NCI-H226 (cell line): ENCODE measurements at regions not wholly inside any gene's neighbourhood (a gene's known extent, or its start where the extent isn't known, plus 50 kb on each side); places are given as distances from the start of the nearest gene placed in this dataset.
A peak's percentile ranks its signal among the peaks of the same experiment; 100 is the strongest.

Experiments used
- DNase-seq: peaks from one replicate; pipeline ENCODE4 v3.0.0-alpha.2; 2015

DNA sequence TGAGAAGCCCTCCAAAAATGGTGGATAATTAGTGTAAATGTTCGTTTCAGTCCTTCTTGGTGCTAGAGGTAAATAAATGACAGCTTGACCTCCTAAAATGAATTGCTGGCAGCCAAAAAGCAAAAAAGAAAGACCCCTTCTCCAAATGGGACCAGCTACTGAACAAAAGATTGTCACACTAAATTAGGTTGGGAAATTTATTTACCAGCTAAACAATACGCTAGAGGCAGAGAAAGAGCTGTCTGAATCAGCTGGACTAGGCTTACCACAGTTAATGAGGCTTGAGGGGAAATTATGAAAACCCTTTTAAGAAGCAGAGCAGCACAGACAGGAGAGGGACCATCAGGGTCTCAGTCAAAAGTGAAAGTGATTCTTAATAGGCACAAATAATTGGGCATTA is 498.9 kb downstream of the SUCLA2 start:
- no peak for DNase-seq

DNA sequence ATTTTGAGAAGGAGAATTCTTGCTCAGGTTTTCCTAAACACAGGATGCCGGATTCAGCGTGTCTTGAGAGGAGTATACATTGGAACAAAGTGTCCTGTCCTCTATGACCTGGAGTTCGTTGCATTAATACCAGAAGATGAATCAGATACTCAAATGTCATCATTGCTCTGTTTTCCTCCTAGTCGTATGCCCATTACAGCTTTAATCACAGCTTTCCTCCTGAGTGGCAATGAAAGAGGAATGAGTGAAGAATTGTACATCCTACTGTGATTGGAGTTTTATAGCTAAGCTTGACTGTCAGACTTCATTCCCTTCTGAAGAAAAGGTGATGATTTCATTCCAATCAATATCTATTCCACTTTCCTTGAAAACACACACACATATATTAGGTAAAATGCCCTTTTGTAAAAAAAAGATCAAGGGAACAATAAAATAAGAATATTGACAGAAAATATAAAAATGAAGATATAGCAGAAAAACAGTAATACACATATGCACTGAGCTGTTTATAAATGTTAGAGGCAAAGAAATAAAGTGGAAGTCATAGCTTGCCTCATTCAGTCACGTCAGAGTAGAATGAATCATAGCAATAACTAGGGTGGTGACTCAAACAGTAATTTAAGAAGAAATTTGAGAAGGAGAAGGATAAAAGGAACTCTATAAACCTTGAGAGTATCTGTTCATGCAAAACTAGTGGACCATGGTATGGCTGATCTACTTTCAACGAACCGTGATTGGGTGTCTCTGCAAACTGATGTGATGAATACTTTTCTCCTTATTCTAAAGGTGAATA is 501.5 kb downstream of the SUCLA2 start:
- peak; percentile 67 for DNase-seq

DNA sequence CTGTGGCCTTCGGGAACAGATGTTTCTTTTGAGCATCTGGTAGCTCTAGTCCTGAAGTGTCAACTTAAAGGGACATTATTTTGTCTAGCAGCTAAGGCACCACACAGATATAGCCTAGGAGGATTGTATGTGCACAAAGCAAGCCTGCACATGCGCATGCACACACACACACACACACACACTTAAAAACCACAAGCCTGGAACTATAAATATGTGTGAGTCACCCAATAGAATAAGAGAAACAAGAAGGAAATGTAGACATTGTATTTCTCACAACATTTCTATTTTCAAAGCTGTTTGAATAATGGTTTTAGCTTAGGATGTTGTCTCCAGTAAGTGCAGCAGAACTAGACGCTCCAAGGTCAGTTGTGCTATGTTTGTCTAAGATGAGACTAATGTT is 516.5 kb downstream of the SUCLA2 start:
- peak; percentile 25 for DNase-seq

DNA sequence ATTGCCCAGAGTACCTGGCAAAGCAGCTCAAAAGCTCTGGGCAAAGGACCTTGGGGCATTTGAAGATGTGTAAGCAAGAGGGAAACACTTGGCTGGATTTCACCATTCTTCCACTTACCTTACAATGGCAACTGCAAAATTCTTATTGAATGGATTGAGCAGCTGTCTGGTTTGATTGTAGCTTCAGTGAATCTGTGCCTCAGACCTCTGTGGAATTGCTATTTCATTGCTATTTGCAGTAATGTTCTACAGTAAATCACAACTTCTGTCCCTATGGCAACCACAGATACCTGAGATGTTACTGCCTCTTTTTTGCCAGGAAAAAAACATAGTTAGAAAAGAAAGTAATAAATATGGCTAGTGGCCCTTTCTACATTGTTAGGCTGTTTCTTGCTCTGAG is 519.5 kb downstream of the SUCLA2 start:
- DNase-seq: no peak

DNA sequence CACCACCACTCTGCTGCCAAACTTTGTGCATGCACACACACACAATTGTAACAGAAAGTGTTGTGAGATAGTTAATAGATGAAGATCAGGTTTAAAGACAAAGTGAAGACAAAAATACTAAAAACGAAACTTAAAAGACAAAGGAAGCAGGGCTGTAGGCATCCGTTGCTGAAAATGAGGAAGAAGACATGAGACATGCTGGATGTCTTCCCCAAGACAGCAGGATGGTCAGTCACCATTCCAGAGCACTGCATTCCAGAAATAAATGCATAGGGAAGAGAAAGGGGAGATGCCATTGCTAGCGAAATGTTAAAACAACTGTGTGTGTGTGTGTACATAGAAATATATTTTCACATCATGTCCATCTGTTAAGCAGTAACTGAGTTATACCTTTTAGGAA is 520.1 kb downstream of the SUCLA2 start:
- no peak for DNase-seq

DNA sequence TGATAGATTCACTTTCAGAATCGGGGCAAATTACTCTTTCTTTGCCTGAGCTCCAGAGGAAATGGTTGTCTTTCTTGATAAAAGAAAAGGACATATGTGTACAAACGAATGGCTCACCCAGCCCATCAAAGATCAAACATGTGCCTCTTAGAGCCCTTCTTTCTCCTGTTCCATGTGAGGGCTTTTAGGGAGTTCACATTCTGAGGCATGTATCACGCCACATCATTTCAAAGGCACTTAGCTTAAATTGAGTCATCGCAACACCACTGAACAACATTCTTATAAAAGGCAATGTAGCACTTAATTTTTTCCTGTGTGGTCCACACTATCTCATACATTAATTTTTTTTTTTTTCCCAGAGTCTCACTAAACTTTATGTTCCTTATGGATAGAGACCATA is 521.0 kb downstream of the SUCLA2 start:
- peak; percentile 83 for DNase-seq

DNA sequence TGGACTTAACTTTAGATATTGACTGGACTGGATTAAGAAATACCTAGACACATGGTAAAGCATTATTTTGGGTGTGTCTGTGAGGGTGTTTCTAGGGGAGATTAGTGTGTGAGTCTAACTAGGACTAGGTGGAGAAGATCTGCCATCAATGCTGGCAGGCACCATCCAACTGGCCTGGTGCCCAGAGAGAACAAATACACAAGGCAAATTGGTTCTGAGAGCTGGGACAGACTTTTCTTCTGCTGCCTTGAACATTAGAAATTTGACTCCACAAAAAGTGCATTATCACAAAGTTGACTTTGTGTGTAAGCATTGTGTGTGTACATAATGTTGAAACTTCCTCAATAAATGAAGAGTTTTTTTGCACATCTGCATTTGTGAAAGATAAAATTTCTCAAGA is 522.1 kb downstream of the SUCLA2 start:
- DNase-seq: no peak

DNA sequence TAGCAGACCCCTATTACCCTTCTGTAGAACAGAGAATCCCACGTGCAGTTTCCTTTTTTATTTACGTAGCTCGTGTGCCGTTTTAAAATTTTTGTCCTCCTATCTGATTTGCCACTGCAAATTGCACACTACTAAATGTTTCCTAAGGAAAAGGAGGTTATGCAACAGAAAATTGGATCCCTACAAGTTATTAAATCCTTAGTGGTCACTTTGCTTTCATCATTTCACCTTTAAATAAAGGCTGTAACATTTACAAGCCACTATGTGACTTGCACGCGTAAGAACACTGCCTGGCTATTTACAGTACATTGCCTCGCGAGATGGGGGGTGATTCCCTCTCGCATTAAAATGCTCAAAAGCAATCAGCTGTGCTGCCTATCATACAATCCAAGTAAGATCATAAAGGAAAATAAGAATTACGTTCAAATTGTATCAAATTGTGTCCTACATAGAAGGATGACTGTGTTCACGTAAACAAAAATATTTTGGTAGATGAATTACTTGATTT is 525.6 kb downstream of the SUCLA2 start:
- no peak for DNase-seq

DNA sequence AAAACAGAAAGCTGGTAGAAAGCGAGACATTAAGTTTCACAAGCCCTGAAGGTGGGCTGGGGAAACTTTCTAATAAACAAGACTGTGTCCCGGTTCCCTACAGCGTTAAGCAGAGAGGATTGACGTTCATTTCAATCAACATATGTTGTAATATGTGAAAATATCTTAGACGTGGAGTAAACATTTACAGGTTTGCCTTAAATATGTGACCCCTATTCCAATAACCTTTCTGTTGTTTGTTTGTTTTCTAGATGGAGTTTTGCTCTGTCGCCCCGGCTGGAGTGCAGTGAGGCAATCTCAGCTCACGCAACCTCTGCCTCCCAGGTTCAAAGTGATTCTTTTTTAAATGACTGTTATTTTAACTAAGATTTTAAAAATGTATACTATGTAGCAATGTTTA is 526.2 kb downstream of the SUCLA2 start:
- no peak for DNase-seq

DNA sequence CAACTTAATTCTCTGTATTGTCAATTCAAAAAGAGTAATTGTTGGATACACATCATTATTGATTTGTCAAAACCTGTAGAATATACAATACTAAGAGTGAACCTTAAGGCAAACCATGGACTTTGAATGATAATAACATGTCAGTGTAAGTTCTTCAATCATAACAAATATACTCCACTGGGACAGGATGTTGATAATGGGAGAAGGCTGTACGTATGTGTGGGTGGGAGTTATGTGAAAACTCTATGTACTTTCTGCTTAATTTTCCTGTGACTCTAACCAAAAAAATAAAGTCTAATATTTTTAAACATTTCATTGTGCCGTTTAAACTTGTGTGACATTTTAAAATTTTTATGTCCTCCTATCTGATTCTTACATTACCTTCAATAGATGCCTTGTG is 526.7 kb downstream of the SUCLA2 start:
- no peak for DNase-seq

DNA sequence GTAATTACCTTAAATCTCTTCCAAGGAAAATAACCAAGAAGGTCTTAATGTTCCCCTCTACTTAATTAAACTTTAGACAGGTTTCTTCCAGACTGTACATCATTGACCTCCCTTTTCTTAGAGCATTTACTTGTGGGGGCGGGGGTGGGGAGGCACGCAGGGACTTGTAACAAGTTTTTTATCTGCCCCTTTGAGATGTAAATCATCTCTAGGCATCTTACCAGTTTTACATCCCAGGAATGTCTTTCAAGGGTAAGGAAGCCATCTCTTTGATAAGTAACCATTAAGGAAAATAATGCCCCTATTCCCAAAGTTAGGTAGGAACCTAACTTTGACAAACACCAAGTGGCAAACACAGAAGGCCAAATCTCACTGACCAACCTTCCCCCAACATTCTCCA is 528.6 kb downstream of the SUCLA2 start:
- no peak for DNase-seq

DNA sequence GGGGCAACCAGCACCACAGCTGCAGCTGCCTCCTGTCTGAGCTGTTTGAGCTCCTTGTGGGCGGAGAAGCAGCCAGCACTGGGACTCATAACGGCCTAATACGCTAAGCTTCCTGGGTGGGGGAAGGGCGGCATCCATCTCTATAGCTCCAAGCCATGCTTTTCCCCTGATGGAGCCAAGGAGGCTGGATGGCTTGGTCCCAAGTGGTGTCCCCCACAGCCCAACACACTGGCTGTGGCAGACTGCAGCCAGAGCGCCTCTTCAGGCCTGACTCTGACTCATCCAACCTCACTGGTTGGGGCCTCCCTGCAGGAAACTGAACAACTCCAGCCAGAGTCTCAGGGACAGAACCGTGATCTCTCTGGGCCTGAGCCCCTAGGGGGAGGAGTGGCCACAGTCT is 537.3 kb downstream of the SUCLA2 start:
- no peak for DNase-seq

DNA sequence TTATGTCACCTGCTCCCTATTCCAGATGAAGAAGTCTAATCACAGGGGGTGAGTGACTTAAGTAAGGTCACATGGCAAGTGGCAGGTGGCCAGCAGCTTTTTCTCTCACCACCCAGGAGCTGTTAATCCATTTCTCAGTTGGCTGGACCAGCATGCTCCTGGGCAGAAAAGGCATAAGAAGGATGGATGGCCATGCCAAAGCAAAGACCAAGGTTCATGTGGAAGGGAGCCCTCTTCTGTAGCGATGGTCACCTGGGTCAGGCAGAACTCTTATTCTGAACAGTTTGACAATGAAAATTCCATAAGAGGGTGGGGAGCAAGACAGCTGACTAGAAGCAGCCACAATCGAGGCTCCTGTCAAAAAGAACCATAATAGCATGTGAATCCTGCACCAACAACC is 538.1 kb downstream of the SUCLA2 start:
- no peak for DNase-seq

DNA sequence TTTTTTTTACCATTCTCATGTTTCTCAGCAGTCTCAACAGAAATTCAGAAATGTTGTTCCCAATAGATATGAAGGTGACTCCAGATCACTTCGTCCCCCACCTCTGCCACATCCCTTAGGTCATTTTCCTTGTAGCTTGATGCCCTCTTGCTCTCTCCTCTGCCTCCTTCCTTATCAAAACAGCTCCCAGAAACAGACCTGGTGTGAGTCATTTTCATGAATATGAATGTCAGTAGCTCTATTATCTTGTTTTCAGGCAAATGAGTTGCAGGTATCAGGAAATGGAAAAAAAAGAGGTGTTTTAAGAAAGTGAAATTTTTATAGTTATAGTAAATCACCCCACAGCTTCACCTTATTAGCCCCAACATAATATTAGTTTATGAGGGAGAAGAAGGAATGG is 539.3 kb downstream of the SUCLA2 start:
- DNase-seq: peak; percentile 60

DNA sequence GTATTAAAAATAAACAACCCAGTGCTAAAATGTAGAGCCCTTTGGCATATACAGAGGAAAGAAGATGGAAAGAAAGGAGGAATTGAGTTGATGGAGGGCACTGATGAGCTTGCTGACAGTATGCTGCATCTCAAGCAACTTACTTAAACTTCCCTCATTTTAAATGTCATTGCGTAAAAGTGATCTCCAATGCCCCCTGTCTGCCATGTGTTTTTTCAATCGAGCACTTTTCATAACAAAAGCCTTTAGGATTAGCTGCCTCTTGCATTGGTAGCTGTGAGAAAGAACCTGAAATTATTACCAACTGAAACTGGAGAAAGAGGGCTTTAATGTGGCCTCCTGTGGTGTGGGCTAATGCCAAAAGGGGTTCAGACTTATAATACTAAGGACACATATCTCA is 541.6 kb downstream of the SUCLA2 start:
- no peak for DNase-seq

DNA sequence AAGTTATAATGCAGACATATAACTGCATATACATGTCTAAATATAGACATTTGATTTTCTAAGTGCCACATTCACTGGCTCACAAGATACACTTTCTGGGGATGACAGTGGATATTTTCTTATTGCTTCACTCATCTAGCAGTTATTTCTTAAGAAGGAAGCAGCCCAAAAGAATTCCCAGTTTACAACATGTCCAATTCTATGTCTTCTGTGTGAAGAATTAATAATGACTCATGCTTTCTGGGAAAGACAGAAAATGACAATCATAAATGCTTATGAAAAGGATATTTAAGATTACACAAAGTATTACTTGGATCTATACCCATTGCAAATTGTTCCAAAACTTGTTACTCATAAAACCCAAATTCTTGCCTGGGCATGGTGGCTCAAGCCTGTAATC is 543.4 kb downstream of the SUCLA2 start:
- no peak for DNase-seq

DNA sequence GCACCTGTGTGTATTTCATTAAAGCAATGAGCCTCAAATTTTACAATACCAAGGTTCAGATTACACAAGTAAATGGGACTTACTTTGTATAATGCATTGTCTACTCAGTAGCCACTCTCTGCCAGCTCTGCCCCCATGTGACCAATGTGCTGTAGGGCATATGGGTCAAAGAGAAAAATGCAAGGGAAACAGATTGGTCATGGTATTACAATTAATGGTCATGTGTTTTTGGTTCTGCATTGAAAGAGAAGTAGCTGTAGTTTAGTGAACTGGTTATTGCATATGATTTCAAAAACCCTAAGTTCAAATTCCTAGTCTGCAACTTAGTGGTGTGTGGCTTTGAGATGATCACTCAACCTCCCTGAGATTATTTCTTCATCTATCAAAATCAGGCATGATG is 545.4 kb downstream of the SUCLA2 start:
- DNase-seq: peak; percentile 12

DNA sequence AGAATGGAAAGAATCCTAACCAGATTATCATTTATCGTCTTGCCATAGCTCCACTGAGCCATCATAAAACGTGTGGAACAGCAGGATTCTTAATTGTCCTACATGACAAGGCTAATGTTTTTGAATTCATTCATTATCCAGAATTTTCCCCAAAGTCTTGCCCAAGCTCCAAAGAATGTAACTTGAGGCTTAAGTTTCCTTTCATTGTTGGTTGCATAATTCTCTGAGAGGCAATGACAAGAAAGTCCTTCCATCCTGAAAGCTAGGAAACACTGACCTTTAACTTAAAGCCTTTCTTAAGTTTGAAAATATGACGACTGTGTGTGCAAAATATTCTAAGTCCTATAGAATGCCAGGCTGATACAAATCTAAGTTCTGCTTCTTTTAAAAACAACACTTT is 546.1 kb downstream of the SUCLA2 start:
- DNase-seq: no peak

DNA sequence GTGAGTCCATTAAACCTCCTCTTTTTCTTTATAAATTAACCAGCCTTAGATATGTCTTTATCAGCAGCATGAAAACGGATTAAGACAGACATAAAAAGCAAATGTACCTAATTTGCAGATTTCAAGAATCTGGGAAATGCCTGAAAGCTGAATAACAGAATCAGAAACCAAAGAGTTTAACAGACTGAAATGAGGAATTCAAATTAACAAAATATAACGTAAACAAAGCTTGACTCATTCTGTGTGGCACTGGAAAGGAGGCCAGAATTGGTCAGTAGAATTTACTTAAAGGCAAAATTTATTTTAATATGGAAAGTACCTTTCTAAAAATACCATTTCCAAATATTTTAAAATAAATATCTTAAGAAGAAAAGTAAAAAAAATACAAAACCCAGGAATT is 540.6 kb upstream of the HTR2A start:
- no peak for DNase-seq

DNA sequence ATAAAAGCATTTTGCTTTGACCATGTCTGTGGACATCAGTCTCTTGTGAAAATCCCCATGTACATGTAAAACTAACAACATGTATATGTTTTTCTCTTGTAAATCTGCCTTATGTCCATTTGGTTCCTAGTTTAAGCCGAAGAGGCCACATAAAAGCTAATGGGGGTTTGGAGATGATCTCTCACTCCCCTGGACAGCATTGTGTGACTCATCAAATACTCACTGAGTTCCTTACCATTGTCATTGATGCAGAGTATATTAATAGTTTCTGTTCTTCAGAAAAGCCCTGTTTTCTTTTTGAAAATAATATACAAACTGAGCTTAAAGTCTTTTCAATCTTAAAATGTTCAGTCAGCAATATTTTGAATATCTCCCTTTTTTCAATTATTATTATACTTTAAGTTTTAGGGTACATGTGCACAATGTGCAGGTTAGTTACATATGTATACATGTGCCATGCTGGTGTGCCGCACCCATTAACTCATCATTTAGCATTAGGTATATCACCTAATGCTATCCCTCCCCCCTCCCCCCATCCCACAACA is 536.7 kb upstream of the HTR2A start:
- DNase-seq: no peak

DNA sequence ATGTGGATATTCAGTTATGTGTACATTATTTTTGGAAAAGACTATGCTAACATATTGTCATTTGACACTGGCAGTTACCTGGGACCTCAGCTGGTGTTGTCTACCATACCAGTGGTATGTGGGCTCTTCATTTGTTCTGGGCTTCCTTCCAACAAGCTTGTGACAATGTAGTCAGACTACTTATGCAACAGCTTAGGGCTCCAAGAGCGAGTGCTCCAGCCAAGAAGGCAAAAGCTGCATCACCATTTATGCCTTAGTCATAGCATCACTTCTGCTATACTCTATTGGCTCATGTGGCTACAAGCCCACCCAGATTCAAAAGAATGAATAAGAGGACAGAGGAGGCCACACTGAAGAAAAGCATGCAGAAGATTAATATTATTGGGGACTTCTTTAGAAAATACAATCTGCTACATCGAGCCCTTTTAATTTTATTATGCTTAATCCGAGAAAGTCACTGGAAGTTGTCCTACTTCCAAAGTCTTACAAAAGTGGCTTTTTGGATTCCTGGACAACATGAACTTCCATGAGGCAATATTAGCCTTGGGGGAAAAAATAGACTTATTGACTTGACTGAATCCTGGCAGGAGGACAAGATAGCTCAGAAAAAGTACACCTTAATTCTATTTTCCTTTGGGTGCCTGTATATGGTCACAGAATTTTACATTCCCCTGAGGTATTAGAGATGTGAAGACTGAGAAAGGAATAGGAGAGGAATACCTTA is 529.4 kb upstream of the HTR2A start:
- no peak for DNase-seq

DNA sequence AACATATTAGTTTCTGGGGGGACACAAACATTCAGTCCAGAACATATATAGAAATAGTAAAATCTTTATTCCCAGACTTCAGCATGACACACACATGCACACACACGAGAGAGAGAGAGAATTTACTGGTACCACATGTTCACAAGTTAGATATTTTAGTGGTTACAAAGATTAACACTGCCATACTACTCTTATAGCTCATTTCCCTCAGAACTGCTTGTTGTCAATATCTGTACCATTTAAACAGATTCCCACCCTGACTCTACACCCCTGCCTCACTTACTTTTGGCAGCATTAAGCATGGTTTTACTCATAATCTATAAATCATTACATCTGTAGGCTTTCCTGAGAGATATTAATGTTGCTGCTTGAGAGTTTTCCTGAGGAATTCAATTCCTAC is 524.7 kb upstream of the HTR2A start:
- DNase-seq: no peak

DNA sequence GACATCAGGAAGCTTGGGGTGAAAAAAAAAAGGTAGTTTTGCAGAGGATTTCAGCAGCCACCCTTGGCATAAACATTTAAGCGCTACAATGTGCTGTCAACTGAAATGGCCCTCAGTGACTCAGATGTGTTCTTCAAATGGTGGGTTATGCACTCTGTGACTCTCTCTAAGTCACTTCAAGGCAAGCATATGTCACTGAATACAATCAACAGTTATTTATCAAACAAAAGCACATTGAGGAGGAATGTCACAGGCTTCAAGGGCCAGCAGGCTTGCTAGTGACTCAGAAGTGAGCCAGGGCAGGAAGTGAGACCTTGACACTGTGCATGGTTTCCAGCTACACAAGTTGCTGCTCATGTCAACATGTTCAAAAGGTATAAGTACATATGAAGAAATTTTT is 523.7 kb upstream of the HTR2A start:
- no peak for DNase-seq

DNA sequence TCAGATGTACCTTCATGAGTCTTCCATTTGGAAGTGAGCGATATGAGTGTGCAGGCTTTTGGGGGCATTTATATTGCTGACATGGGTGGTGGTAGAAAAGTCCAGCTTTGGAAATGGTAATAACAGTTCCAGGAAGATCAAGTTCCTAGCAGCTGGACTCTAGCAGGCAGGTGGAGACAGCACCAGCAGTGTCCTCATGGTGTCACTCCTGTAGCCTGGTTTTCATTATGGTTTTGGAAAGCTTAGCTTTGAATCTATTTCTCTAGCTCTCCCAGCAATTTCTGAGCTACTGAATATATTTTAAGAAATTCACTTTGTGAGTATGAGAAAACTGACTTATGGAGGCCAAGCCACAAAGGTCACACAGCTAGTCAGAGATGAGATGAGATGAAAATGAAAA is 523.2 kb upstream of the HTR2A start:
- no peak for DNase-seq
